COLO668 (cell line): ENCODE measurements at regions not wholly inside any gene's neighbourhood (a gene's known extent, or its start where the extent isn't known, plus 50 kb on each side); places are given as distances from the start of the nearest gene placed in this dataset.

Experiments
- DNase-seq: peaks from one replicate; lab custom pipeline; 2025; ENCODE audit not compliant: unreplicated experiment; lab: John Stamatoyannopoulos, UW

GRCh38 chr6:26214803-26215584 is 127.8 kb downstream of the HFE start:
- no peak for DNase-seq

GRCh38 chr6:26215585-26216358 is 128.5 kb downstream of the HFE start:
- peak; percentile 28 for DNase-seq

DNA sequence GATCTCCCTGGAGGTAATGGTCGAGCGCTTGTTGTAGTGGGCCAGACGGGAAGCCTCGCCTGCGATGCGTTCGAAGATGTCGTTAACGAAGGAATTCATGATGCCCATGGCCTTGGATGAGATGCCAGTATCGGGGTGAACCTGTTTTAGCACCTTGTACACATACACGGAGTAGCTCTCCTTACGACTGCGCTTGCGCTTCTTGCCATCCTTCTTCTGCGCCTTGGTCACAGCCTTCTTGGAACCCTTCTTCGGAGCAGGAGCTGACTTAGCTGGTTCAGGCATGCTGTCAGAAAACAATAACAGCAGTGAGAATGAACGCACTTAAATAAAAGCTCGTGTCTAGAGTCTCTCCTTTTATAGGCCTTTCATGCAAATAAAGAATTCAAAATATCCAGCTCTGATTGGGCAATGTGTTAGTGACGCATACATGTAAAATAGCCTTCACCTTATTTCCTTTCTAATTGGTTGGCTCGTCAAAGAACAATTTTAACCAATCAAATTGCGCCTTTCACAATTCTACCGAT is 129.2 kb downstream of the HFE start:
- DNase-seq = peak; percentile 72

GRCh38 chr6:26216886-26217713 is 129.9 kb downstream of the HFE start:
- DNase-seq = peak; percentile 84

GRCh38 chr6:26217714-26218075 is 130.5 kb downstream of the HFE start:
- peak; percentile 13 for DNase-seq

- no peak for DNase-seq
Measured at GRCh38 chr6:26218824-26219223, 131.6 kb downstream of the HFE start.

DNA sequence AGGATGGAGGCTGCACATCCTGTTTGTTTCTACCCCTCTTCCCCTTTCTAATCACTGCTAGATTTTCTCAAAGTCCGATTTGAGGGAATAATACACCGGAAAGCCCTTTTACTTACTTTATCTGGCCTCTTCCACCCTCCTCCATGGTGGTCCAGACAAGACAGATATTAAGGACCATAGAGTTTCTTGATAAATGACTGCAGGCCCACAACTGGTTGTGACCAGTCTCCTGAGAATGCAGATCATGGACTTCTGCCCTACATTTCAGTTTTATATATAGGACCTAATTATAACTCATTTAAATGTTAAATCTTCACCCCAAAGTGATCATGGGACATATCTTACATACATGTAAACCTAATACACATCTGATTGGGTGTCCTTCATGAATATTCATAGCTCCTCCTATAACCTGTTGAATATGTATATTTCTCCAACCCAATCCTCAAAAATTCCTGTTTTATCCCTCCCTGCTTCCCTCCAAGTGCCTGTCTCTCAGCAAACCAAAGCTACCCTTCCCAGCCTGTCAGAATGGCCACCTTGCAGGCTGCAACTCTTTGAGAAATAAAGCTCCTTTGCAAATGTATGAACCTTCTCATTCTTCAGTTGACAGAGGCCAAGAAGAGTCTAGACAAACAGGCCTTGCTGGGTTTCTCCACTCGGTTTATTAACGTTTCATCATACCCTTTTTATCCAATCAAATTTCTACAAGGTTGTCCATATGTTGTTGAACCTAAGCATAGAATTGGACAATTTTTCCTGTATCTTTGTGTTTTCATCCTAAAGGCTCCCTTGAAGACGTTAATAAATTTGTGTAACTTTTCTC is 133.1 kb downstream of the HFE start:
- DNase-seq = no peak

GRCh38 chr6:26221186-26221585 is 134.0 kb downstream of the HFE start:
- DNase-seq = no peak

- no peak for DNase-seq
Measured at GRCh38 chr6:26222571-26222970, 135.3 kb downstream of the HFE start.

GRCh38 chr6:26223228-26223627 is 136.0 kb downstream of the HFE start:
- DNase-seq = no peak

DNA sequence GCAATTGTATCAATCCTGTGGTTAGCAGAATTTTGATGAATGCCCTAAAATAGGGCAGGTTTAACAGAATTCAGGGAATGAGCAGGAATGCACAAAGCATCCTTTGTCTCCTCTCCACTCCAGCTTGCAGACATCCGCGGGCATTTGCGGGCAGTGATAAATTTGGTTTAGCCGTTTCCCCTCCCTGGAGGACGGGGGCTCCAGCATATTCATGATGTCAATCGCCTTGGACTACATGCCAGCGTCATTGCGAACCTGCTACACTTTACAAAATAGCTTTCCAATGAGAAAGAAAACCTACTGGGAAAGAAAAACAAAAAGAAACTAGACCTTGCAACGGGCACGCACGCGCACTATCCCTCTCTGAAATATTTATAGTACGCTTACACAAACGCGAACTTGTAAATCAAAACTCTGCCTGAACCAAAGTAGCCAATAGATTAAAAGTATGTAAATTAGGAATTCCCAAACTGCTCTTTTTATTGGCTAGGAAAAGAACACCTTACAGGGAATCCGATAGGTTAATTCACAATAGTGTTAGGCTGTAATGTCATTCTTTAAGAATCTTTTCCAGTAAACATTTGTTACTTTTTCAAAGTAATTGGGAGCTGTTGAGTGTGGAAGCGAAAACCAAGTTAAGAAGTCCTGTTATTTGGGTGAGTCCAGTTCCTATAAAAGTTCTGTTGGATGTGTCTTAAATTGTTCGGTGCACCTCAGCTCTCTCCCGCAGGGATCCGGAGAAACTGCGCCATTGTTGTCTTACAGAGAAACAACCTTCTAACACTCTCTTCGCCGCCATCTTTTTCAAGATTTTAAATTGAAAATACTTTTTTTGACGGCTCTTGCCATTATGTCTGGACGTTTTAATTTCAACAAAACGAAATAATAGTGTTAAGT is 136.7 kb downstream of the HFE start:
- peak; percentile 36 for DNase-seq

GRCh38 chr6:26224547-26224912 is 137.3 kb downstream of the HFE start:
- DNase-seq = no peak

GRCh38 chr6:26224940-26225847 is 138.0 kb downstream of the HFE start:
- DNase-seq = no peak

GRCh38 chr6:26225848-26226578 is 138.8 kb downstream of the HFE start:
- no peak for DNase-seq

- DNase-seq = no peak
Measured at GRCh38 chr6:26226579-26226967, 138.4 kb upstream of the BTN3A2 start.

- DNase-seq = no peak
Measured at GRCh38 chr6:26230351-26230750, 134.6 kb upstream of the BTN3A2 start.

GRCh38 chr6:26231006-26231587 is 133.9 kb upstream of the BTN3A2 start:
- DNase-seq = no peak
